22Rv1 (cell line): ENCODE measurements at regions not wholly inside any gene's neighbourhood (a gene's known extent, or its start where the extent isn't known, plus 50 kb on each side); places are given as distances from the start of the nearest gene placed in this dataset.

ENCODE experiments used
- H3K27ac ChIP-seq: fragments of 450-650 bp; 2 replicates; pipeline ENCODE4 v1.5.1; 2017
- CTCF ChIP-seq: fragments of 450-650 bp; IDR thresholded peaks from 2 replicates; pipeline ENCODE4 v1.5.1; 2017; ENCODE audit warnings: mild to moderate bottlenecking
- ZFX ChIP-seq: fragments of 450-650 bp; IDR thresholded peaks from 2 replicates; pipeline ENCODE4 v1.6.1; 2017; ENCODE audit warnings: antibody characterized with exemption, borderline replicate concordance

GRCh38 chr3:139251529-139251928 lies 92.3 kb upstream of the MRPS22 start:
- TF ChIP-seq ZFX, result no peak
- no peak for TF ChIP-seq CTCF

GRCh38 chr3:139252719-139253118 lies 91.1 kb upstream of the MRPS22 start:
- no peak for TF ChIP-seq CTCF
- TF ChIP-seq ZFX, result no peak
- no peak overlapping the region for H3K27ac ChIP-seq

More at GRCh38 chr3:139251529-139251928, 92.3 kb upstream of the MRPS22 start:
- no peak overlapping the region for H3K27ac ChIP-seq

- H3K27ac ChIP-seq, result no peak overlapping the region
- TF ChIP-seq ZFX (no peak), CTCF (no peak)
Observed at GRCh38 chr3:139258276-139258675, 85.5 kb upstream of the MRPS22 start.

- no peak overlapping the region for H3K27ac ChIP-seq
- TF ChIP-seq ZFX (no peak), CTCF (no peak)
Observed at GRCh38 chr3:139259398-139259797, 84.4 kb upstream of the MRPS22 start.

GRCh38 chr3:139260041-139260486 lies 83.8 kb upstream of the MRPS22 start:
- H3K27ac ChIP-seq, result no peak overlapping the region
- no peak for TF ChIP-seq CTCF
- no peak for TF ChIP-seq ZFX

GRCh38 chr3:139260793-139261736 lies 82.8 kb upstream of the MRPS22 start:
- H3K27ac ChIP-seq, result no peak overlapping the region
- TF ChIP-seq ZFX, result no peak
- no peak for TF ChIP-seq CTCF
